Panc1 (cell line): ENCODE measurements at regions not wholly inside any gene's neighbourhood (a gene's known extent, or its start where the extent isn't known, plus 50 kb on each side); places are given as distances from the start of the nearest gene placed in this dataset.
"Not testable (repeated sequence)": the region's sequence is repeated elsewhere in the genome, so short reads cannot be mapped to it uniquely, and the experiment has no call there.

ENCODE experiments used
- ATAC-seq: fragments of 200-7000 bp; cut with Tn5 transposase; 2 replicates; pipeline ENCODE4 v1.9.1; 2020; ENCODE audit warnings: mild to moderate bottlenecking, moderate library complexity
- BruUV-seq: library from RNA; stranded (reverse); fragments of 400-500 nt; replicated peaks from 2 replicates; lab custom pipeline; 2021; lab: Mats Ljungman, UMichigan
- CTCF ChIA-PET: fragments of 300-600 bp; sonication (Branson Sonifier 250); formaldehyde crosslinking; loops from one replicate; lab custom pipeline; 2022; ENCODE audit warnings: antibody characterized with exemption; lab: Charles Lee
- POLR2A ChIA-PET: fragments of 300-600 bp; sonication (Branson Sonifier 250); formaldehyde crosslinking; loops from one replicate; lab custom pipeline; 2022; ENCODE audit warnings: antibody characterized with exemption; lab: Charles Lee
- DNase-seq: peaks from one replicate; pipeline ENCODE4 v3.0.0-alpha.2; 2010; ENCODE audit warnings: low read depth, low spot score
- H3K27ac ChIP-seq: 2 replicates; pipeline ENCODE4 v1.5.1; 2011; ENCODE audit warnings: mild to moderate bottlenecking, low read length, inconsistent platforms
- H3K27me3 ChIP-seq: fragments of 200-500 bp; sonication (Bioruptor generic); 2 replicates; pipeline ENCODE4 v1.6.0; 2014; ENCODE audit warnings: low read length, inconsistent platforms; ENCODE audit not compliant: control insufficient read depth, insufficient read depth
- H3K36me3 ChIP-seq: fragments of 200-500 bp; sonication (Bioruptor generic); 2 replicates; pipeline ENCODE4 v1.5.1; 2014; ENCODE audit warnings: inconsistent platforms, mild to moderate bottlenecking, low read length, moderate library complexity; ENCODE audit not compliant: control insufficient read depth, insufficient read depth
- H3K4me1 ChIP-seq: 2 replicates; pipeline ENCODE4 v1.5.1; 2011; ENCODE audit warnings: inconsistent platforms, mild to moderate bottlenecking, low read length, moderate library complexity; ENCODE audit not compliant: control insufficient read depth, insufficient read depth
- H3K4me3 ChIP-seq, 2 experiments: 2 replicates each; pipeline ENCODE4 v1.5.1; 2011 to 2012; ENCODE audit warnings: low read depth in 2 of 2, low read length in 2 of 2, mild to moderate bottlenecking in 2 of 2, inconsistent platforms in 1 of 2, moderate library complexity in 1 of 2
- H3K9me3 ChIP-seq: fragments of 200-500 bp; sonication (Bioruptor generic); 2 replicates; pipeline ENCODE4 v1.5.1; 2014; ENCODE audit warnings: low read depth, mild to moderate bottlenecking, inconsistent platforms, low read length, moderate library complexity; ENCODE audit not compliant: control insufficient read depth, insufficient read depth
- in situ Hi-C: cut with HindIII; loops from 2 replicates; pipeline ENCODE4 v1.10.0; 2016; ENCODE audit warnings: low sequenced_read_pairs, low pct_unique_long_range_greater_than_20kb
- intact Hi-C: fragments of 100-400 bp; cut with micrococcal nuclease; formaldehyde crosslinking; loops from one replicate; pipeline ENCODE4 v1.10.0; 2022; ENCODE audit not compliant: unreplicated experiment

GRCh38 chr22:11051401-11052112, 4476.4 kb upstream of the OR11H1 start:
- H3K36me3 ChIP-seq, CTCF ChIA-PET, ATAC-seq, H3K27me3 ChIP-seq, BruUV-seq, intact Hi-C loops, H3K9me3 ChIP-seq, DNase-seq, H3K4me3 ChIP-seq, POLR2A ChIA-PET, H3K4me1 ChIP-seq, H3K27ac ChIP-seq, in situ Hi-C loops: not testable (repeated sequence)

DNA sequence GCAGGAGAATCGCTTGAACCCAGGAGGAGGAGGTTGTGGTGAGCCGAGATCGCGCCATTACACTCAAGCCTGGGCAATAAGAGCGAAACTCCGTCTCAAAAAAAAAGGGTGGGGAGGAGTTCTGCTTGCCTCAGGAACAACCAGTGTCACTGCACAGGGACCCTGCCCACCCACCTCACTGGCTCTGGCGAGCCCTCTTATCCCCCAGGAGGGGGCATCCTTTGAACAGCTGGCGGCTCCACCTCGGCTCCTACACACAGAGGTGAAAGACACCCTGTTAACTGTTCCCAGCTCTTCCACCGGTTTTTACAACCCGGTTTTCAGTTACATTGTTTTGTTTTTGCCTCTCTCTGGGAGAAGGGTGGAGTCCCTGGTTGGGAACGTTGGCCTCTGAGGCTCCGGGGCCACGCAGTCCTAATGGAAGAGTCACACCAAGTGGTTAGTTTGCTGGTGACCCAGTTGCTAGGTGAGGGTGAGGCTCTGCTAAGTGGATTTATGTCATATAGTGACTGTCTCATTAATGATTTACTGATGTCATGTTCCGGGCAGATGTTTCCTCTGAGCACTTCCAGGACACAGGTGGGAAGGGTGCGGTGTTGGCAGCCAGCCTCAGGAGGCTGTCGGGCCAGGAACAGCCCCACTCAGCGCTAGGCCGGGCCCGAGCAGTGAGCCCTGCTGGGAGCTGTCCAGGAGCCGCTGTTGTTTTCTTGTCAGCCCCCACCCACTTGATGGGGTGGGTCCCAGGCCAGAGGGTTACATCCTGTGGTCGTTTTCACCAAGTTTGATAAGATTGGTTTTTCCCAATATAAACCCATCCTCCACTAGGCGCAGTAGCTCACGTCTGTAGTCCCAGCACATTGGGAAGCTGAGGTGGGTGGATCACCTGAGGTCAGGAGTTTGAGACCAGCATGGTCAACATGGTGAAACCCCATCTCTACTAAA, 4474.3 kb upstream of the OR11H1 start:
- ATAC-seq, H3K27ac ChIP-seq, CTCF ChIA-PET, in situ Hi-C loops, H3K4me3 ChIP-seq, H3K9me3 ChIP-seq, H3K27me3 ChIP-seq, DNase-seq, H3K4me1 ChIP-seq, POLR2A ChIA-PET, H3K36me3 ChIP-seq, BruUV-seq, intact Hi-C loops: not testable (repeated sequence)

DNA sequence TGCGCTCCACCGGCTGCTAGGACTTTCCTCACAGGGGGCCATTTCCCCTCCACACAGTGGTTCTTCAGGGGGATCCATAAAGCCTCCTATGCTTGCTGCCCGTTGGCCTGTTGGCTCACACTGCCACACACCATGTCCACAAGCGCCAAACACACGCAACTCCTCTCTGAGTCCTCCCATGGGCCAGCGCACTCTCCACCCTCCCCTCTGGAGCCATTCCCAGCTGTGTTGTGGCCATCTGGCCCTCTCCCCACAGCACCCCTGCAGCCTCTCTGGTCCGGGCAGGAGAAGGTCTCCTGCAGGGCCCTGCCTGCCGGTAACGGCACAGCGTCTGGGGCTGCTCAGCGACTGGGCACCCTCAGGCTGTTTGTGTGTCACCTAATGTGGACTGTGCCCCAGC, 4473.3 kb upstream of the OR11H1 start:
- BruUV-seq, H3K4me1 ChIP-seq, H3K9me3 ChIP-seq, DNase-seq, H3K4me3 ChIP-seq, H3K27ac ChIP-seq, CTCF ChIA-PET, intact Hi-C loops, ATAC-seq, H3K27me3 ChIP-seq, H3K36me3 ChIP-seq, in situ Hi-C loops, POLR2A ChIA-PET: not testable (repeated sequence)

DNA sequence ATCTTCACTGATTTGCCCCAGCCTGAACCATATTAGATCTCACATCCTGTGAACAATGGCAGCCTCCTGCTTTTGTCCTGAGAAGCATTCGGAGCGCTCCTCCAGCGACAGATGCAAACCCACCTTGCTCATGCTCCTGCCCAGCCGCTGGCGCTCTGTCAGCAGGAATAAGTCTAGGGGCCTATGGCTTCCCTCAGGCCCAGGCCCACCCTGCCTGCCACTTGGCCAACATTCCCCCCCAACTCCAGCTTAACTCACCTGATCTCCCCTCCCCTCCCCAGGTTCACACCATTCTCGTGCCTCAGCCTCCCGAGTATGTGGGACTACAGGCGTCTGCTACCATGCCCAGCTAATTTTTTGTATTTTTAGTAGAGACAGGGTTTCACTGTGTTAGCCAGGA, 4472.8 kb upstream of the OR11H1 start:
- BruUV-seq, H3K9me3 ChIP-seq, intact Hi-C loops, POLR2A ChIA-PET, DNase-seq, H3K27me3 ChIP-seq, in situ Hi-C loops, H3K4me1 ChIP-seq, ATAC-seq, H3K36me3 ChIP-seq, H3K4me3 ChIP-seq, CTCF ChIA-PET, H3K27ac ChIP-seq: not testable (repeated sequence)

DNA sequence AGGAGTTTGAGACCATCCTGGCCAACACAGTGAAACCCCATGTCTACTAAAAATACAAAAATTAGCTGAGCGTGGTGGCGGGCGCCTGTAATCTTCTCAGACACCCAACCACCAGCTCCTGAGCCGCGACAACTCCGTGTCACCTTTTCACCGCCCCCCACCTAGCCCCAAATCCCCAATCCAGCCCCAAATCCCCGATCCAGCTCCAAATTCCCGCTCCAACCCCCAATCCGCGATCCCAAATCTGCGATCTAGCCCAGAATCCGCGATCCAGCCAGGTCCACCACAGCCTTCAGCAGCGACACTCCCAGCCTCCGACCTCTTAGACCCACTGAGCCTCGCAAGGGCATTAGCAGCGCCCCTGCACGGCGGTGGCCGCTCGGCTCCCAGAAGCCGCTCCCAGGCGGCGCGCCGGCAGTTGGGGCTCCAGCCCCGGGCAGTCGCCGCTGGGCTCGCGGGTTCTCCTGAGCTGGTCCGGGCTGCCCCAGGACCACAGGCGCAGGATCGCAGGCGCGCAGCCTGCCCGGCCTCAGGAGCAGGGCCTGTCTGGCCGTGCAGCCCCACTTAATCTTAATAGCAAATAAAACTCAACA, 4469.9 kb upstream of the OR11H1 start:
- H3K27me3 ChIP-seq, BruUV-seq, H3K27ac ChIP-seq, intact Hi-C loops, DNase-seq, ATAC-seq, in situ Hi-C loops, H3K4me1 ChIP-seq, H3K9me3 ChIP-seq, H3K36me3 ChIP-seq, CTCF ChIA-PET, H3K4me3 ChIP-seq, POLR2A ChIA-PET: not testable (repeated sequence)

GRCh38 chr22:11059129-11059528, 4468.9 kb upstream of the OR11H1 start:
- H3K9me3 ChIP-seq, BruUV-seq, H3K4me1 ChIP-seq, intact Hi-C loops, CTCF ChIA-PET, POLR2A ChIA-PET, DNase-seq, H3K27ac ChIP-seq, H3K4me3 ChIP-seq, H3K36me3 ChIP-seq, H3K27me3 ChIP-seq, ATAC-seq, in situ Hi-C loops: not testable (repeated sequence)

DNA sequence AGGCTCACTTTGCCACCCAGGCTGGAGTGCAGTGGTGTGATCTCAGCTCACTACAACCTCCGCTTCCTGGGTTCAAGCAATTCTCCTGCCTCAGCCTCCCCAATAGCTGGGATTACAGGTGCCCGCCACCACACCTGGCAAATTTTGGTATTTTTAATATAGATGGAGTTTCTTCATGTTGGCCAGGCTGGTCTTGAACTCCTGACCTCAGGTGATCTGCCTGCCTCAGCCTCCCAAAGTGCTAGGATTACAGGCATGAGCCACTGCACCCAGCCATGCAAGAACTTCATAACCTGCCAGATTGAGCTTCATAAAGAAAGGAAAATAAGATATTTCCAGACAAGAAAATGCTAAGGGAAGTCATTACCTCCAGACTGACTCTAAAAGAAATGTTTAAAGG, 4467.2 kb upstream of the OR11H1 start:
- BruUV-seq, H3K4me3 ChIP-seq, H3K27ac ChIP-seq, in situ Hi-C loops, POLR2A ChIA-PET, DNase-seq, H3K36me3 ChIP-seq, intact Hi-C loops, H3K4me1 ChIP-seq, H3K9me3 ChIP-seq, H3K27me3 ChIP-seq, ATAC-seq, CTCF ChIA-PET: not testable (repeated sequence)
